HG02840 (cell line): ENCODE measurements at regions not wholly inside any gene's neighbourhood (a gene's known extent, or its start where the extent isn't known, plus 50 kb on each side); places are given as distances from the start of the nearest gene placed in this dataset.

Experiments used
- ATAC-seq: cut with Tn5 transposase; IDR thresholded peaks from one replicate; pipeline ENCODE4 v1.9.1; 2021; ENCODE audit warnings: mild to moderate bottlenecking, moderate library complexity, moderate number of reproducible peaks; ENCODE audit not compliant: unreplicated experiment, low FRiP score

GRCh38 chr19:28037186-28037585 is 1175.8 kb downstream of the UQCRFS1 start:
- no peak for ATAC-seq

GRCh38 chr19:28036486-28036885 is 1176.5 kb downstream of the UQCRFS1 start:
- ATAC-seq: no peak

- ATAC-seq: no peak
Measured at GRCh38 chr19:28034936-28035335, 1178.0 kb downstream of the UQCRFS1 start.

GRCh38 chr19:28028881-28029444 is 1184.0 kb downstream of the UQCRFS1 start:
- ATAC-seq: no peak

GRCh38 chr19:28027116-28027515 is 1185.8 kb downstream of the UQCRFS1 start:
- ATAC-seq: no peak

- ATAC-seq: no peak
Measured at GRCh38 chr19:28026636-28027035, 1186.3 kb downstream of the UQCRFS1 start.

- ATAC-seq: no peak
Measured at GRCh38 chr19:28024920-28025319, 1188.0 kb downstream of the UQCRFS1 start.

- no peak for ATAC-seq
Measured at GRCh38 chr19:28023064-28023463, 1189.9 kb downstream of the UQCRFS1 start.

- no peak for ATAC-seq
Measured at GRCh38 chr19:28022506-28022905, 1190.4 kb downstream of the UQCRFS1 start.

- no peak for ATAC-seq
Measured at GRCh38 chr19:28021259-28022185, 1191.4 kb downstream of the UQCRFS1 start.

GRCh38 chr19:28020619-28021258 is 1192.2 kb downstream of the UQCRFS1 start:
- ATAC-seq: no peak

- no peak for ATAC-seq
Measured at GRCh38 chr19:28019901-28020300, 1193.0 kb downstream of the UQCRFS1 start.

- ATAC-seq: no peak
Measured at GRCh38 chr19:28019371-28019770, 1193.6 kb downstream of the UQCRFS1 start.

- no peak for ATAC-seq
Measured at GRCh38 chr19:28018499-28018898, 1194.5 kb downstream of the UQCRFS1 start.

- ATAC-seq: no peak
Measured at GRCh38 chr19:28014615-28015405, 1198.1 kb downstream of the UQCRFS1 start.

- no peak for ATAC-seq
Measured at GRCh38 chr19:28012361-28012760, 1200.6 kb downstream of the UQCRFS1 start.

- no peak for ATAC-seq
Measured at GRCh38 chr19:28010656-28011055, 1202.3 kb downstream of the UQCRFS1 start.

- no peak for ATAC-seq
Measured at GRCh38 chr19:28009696-28010095, 1203.3 kb downstream of the UQCRFS1 start.

GRCh38 chr19:28008695-28009094 is 1204.3 kb downstream of the UQCRFS1 start:
- ATAC-seq: no peak

GRCh38 chr19:28003543-28003942 is 1209.4 kb downstream of the UQCRFS1 start:
- ATAC-seq: no peak

GRCh38 chr19:27997069-27997468 is 1215.9 kb downstream of the UQCRFS1 start:
- no peak for ATAC-seq
